T-cell (primary cell): ENCODE measurements at regions not wholly inside any gene's neighbourhood (a gene's known extent, or its start where the extent isn't known, plus 50 kb on each side); places are given as distances from the start of the nearest gene placed in this dataset.

ENCODE experiments used
- ATAC-seq, 4 experiments: fragments of 200-7000 bp in 3 of 4; fragments of 150-1000 bp in 1 of 4; cut with Tn5 transposase; replicated peaks in 1 of 4; 1 replicate in 3 of 4; 2 replicates in 1 of 4; pipeline ENCODE4 v1.10.0; 2021; ENCODE audit warnings: moderate library complexity in 3 of 4, mild to moderate bottlenecking in 2 of 4, moderate number of reproducible peaks in 1 of 4
- CTCF ChIA-PET, 2 donors: fragments of 300-600 bp; sonication (Branson Sonifier 250); formaldehyde crosslinking; loops; one replicate each; lab custom pipeline; 2022; ENCODE audit warnings: antibody characterized with exemption in 2 of 2; lab: Charles Lee
- POLR2A ChIA-PET, 2 donors: fragments of 300-600 bp; sonication (Branson Sonifier 250); formaldehyde crosslinking; loops; one replicate each; lab custom pipeline; 2022; ENCODE audit warnings: antibody characterized with exemption in 2 of 2; lab: Charles Lee
- DNase-seq, 35 experiments: peaks; one replicate each; pipeline versions ENCODE4 v3.0.0 to v3.0.0-alpha.2; 2013 to 2023
- H3K27ac ChIP-seq: one replicate; pipeline ENCODE4 v1.5.1; 2013; ENCODE audit warnings: low read length
- H3K27me3 ChIP-seq, 2 experiments: replicated peaks in 1 of 2; 1 replicate in 1 of 2; 2 replicates in 1 of 2; pipeline versions ENCODE4 v1.6.1 to v1.7.0; 2013; ENCODE audit warnings: low read length in 1 of 2, mixed read lengths in 1 of 2; ENCODE audit not compliant: control insufficient read depth in 2 of 2, insufficient read depth in 2 of 2; ENCODE audit errors: extremely low read depth in 1 of 2
- H3K36me3 ChIP-seq, 2 donors: 1 replicate in 1 of 2; 2 replicates in 1 of 2; pipeline versions ENCODE4 v1.6.1 to v1.7.0; 2013; ENCODE audit warnings: low read length in 1 of 2; ENCODE audit not compliant: control insufficient read depth in 2 of 2, insufficient read depth in 1 of 2; ENCODE audit errors: extremely low read depth in 1 of 2
- H3K4me1 ChIP-seq, 2 experiments: 1 replicate in 1 of 2; 2 replicates in 1 of 2; pipeline versions ENCODE4 v1.6.1 to v1.7.0; 2013; ENCODE audit warnings: low read length in 2 of 2, mixed read lengths in 1 of 2; ENCODE audit not compliant: insufficient read depth in 2 of 2, control insufficient read depth in 1 of 2; ENCODE audit errors: extremely low read depth in 1 of 2
- H3K4me3 ChIP-seq, 2 donors: 1 replicate in 1 of 2; 2 replicates in 1 of 2; pipeline versions ENCODE4 v1.5.1 to v1.7.0; 2013; ENCODE audit warnings: mild to moderate bottlenecking in 2 of 2, low read length in 1 of 2, moderate library complexity in 1 of 2; ENCODE audit not compliant: control insufficient read depth in 1 of 2; ENCODE audit errors: extremely low read depth in 1 of 2
- H3K9me3 ChIP-seq: 2 replicates; pipeline ENCODE4 v1.7.0; 2013
- H3K27ac Mint-ChIP-seq, 2 donors: one replicate each; pipeline ENCODE4 v1.8.0; 2020 to 2021; ENCODE audit warnings: mild to moderate bottlenecking in 2 of 2, mixed read lengths in 2 of 2
- H3K27me3 Mint-ChIP-seq, 2 donors: one replicate each; pipeline ENCODE4 v1.8.0; 2021 to 2022; ENCODE audit warnings: mixed read lengths in 2 of 2
- H3K36me3 Mint-ChIP-seq: one replicate; pipeline ENCODE4 v1.8.0; 2021; ENCODE audit warnings: mixed read lengths
- H3K4me1 Mint-ChIP-seq, 3 donors: one replicate each; pipeline ENCODE4 v1.8.0; 2020 to 2022; ENCODE audit warnings: mixed read lengths in 3 of 3, mild to moderate bottlenecking in 1 of 3
- H3K4me3 Mint-ChIP-seq, 3 donors: one replicate each; pipeline ENCODE4 v1.8.0; 2020 to 2022; ENCODE audit warnings: mild to moderate bottlenecking in 3 of 3, mixed read lengths in 3 of 3, moderate library complexity in 3 of 3
- H3K9me3 Mint-ChIP-seq, 3 donors: one replicate each; pipeline ENCODE4 v1.8.0; 2020 to 2022; ENCODE audit warnings: mixed read lengths in 3 of 3
- whole genome bisulfite sequencing: methylation state at CpG from one replicate; pipeline ENCODE4 v1.1.5; 2013; ENCODE audit warnings: missing lambda C conversion rate; ENCODE audit not compliant: insufficient coverage; 5-methylcytosine and 5-hydroxymethylcytosine counted together

GRCh38 chr3:72320095-72320954, 527.9 kb downstream of the SHQ1 start:
- Mint-ChIP-seq H3K27me3 (no peaks in the 10 kb centered on the region), H3K27ac (no peak overlapping the region), H3K4me1 (no peaks in the 10 kb centered on the region), H3K4me3 (no peak overlapping the region), H3K9me3 (no peaks in the 10 kb centered on the region), H3K36me3 (no peaks in the 10 kb centered on the region)
- no peak for ATAC-seq
- no peaks in the 10 kb centered on the region for H3K36me3 ChIP-seq
- no peaks in the 10 kb centered on the region for H3K9me3 ChIP-seq
- H3K27me3 ChIP-seq, result no peaks in the 10 kb centered on the region
- CTCF ChIA-PET, result no interaction called here
- WGBS, result 90% methylated on average over 6 of the region's 17 CpGs
- H3K4me1 ChIP-seq, result no peaks in the 10 kb centered on the region
- no peak overlapping the region for H3K4me3 ChIP-seq
- no peak overlapping the region for H3K27ac ChIP-seq
- DNase-seq, result no peak
- POLR2A ChIA-PET, result no interaction called here

GRCh38 chr3:72319194-72320094, 528.8 kb downstream of the SHQ1 start:
- Mint-ChIP-seq H3K4me1 (no peaks in the 10 kb centered on the region), H3K27ac (no peak overlapping the region), H3K27me3 (no peaks in the 10 kb centered on the region), H3K9me3 (no peaks in the 10 kb centered on the region), H3K36me3 (no peaks in the 10 kb centered on the region), H3K4me3 (no peak overlapping the region)
- Histone ChIP-seq H3K36me3 (no peaks in the 10 kb centered on the region), H3K27ac (no peak overlapping the region), H3K9me3 (no peaks in the 10 kb centered on the region), H3K4me3 (no peak overlapping the region), H3K27me3 (peaks cover 0 to under 1% of the 10 kb centered on the region in 2 experiments), H3K4me1 (no peaks in the 10 kb centered on the region)
- WGBS, result 71% methylated on average over 3 of the region's 6 CpGs
- ATAC-seq, result no peak
- ChIA-PET CTCF (no interaction called here), POLR2A (no interaction called here)
- DNase-seq, result no peak

GRCh38 chr3:72318504-72319193, 529.6 kb downstream of the SHQ1 start:
- Mint-ChIP-seq H3K27ac (no peak overlapping the region), H3K36me3 (no peaks in the 10 kb centered on the region), H3K9me3 (no peaks in the 10 kb centered on the region), H3K4me1 (no peaks in the 10 kb centered on the region), H3K27me3 (no peaks in the 10 kb centered on the region), H3K4me3 (no peak overlapping the region)
- ATAC-seq (no peak), DNase-seq (no peak)
- ChIA-PET POLR2A (no interaction called here), CTCF (no interaction called here)
- Histone ChIP-seq H3K27ac (no peak overlapping the region), H3K4me1 (no peaks in the 10 kb centered on the region), H3K9me3 (no peaks in the 10 kb centered on the region), H3K27me3 (peaks cover 0 to 4% of the 10 kb centered on the region in 2 experiments), H3K36me3 (no peaks in the 10 kb centered on the region), H3K4me3 (no peak overlapping the region)
- WGBS, result 79% methylated on average over 10 of the region's 12 CpGs

- POLR2A ChIA-PET, result no interaction called here
- Mint-ChIP-seq H3K9me3 (no peaks in the 10 kb centered on the region), H3K27ac (no peak overlapping the region)
These were observed 530.8 kb downstream of the SHQ1 start for GRCh38 chr3:72317491-72317890.

GRCh38 chr3:72316501-72317279, 531.6 kb downstream of the SHQ1 start:
- Histone ChIP-seq H3K9me3 (no peaks in the 10 kb centered on the region), H3K4me1 (peaks cover 4 to 6% of the 10 kb centered on the region in 2 experiments), H3K36me3 (no peaks in the 10 kb centered on the region), H3K27ac (no peak overlapping the region), H3K4me3 (no peak overlapping the region), H3K27me3 (peaks cover 0 to 4% of the 10 kb centered on the region in 2 experiments)
- ChIA-PET POLR2A (no interaction called here), CTCF (no interaction called here)
- H3K27ac Mint-ChIP-seq, result no peak overlapping the region
- no peak for ATAC-seq
- H3K4me3 Mint-ChIP-seq, result no peak overlapping the region
- no peaks in the 10 kb centered on the region for H3K36me3 Mint-ChIP-seq
- no peaks in the 10 kb centered on the region for H3K9me3 Mint-ChIP-seq
- 82% methylated on average over 10 of the region's 13 CpGs for WGBS
- DNase-seq, result no peak
- peaks cover 0 to 1% (median 1%) of the 10 kb centered on the region in 3 donors for H3K4me1 Mint-ChIP-seq
- no peaks in the 10 kb centered on the region for H3K27me3 Mint-ChIP-seq

More at GRCh38 chr3:72317491-72317890, 530.8 kb downstream of the SHQ1 start:
- Histone ChIP-seq H3K9me3 (no peaks in the 10 kb centered on the region), H3K4me3 (no peak overlapping the region), H3K27me3 (peaks cover 0 to 4% of the 10 kb centered on the region in 2 experiments), H3K27ac (no peak overlapping the region), H3K36me3 (no peaks in the 10 kb centered on the region), H3K4me1 (peaks cover 0 to under 1% of the 10 kb centered on the region in 2 experiments)
- Mint-ChIP-seq H3K4me3 (no peak overlapping the region), H3K27me3 (no peaks in the 10 kb centered on the region), H3K4me1 (no peaks in the 10 kb centered on the region), H3K36me3 (no peaks in the 10 kb centered on the region)
- WGBS, result 80% methylated on average over 4 of the region's 7 CpGs
- ATAC-seq, result no peak
- DNase-seq, result no peak
- CTCF ChIA-PET, result no interaction called here
